Epithelial cell of prostate (primary cell): ENCODE measurements at regions not wholly inside any gene's neighbourhood (a gene's known extent, or its start where the extent isn't known, plus 50 kb on each side); places are given as distances from the start of the nearest gene placed in this dataset.
"Not testable (repeated sequence)": the region's sequence is repeated elsewhere in the genome, so short reads cannot be mapped to it uniquely, and the experiment has no call there.

Source experiments
- DNase-seq: peaks from one replicate; pipeline ENCODE4 v3.0.0-alpha.2; 2011; ENCODE audit warnings: low read depth, low spot score
- H3K27ac ChIP-seq: fragments of 450-650 bp; 2 replicates; pipeline ENCODE4 v1.5.1; 2017; ENCODE audit warnings: mild to moderate bottlenecking

- DNase-seq, result no peak
- H3K27ac ChIP-seq, result no peak overlapping the region
These were observed 86.3 kb upstream of the PHLPP1 start for GRCh38 chr18:62629031-62629430.

GRCh38 chr18:62631173-62631572 is 84.2 kb upstream of the PHLPP1 start:
- no peak overlapping the region for H3K27ac ChIP-seq
- no peak for DNase-seq

GRCh38 chr18:62632788-62633455 is 82.4 kb upstream of the PHLPP1 start:
- DNase-seq, result no peak

GRCh38 chr18:62634458-62634857 is 80.9 kb upstream of the PHLPP1 start:
- DNase-seq, result no peak
- peak overlapping the region; percentile 42 for H3K27ac ChIP-seq

More at GRCh38 chr18:62632788-62633455, 82.4 kb upstream of the PHLPP1 start:
- H3K27ac ChIP-seq, result no peak overlapping the region

GRCh38 chr18:62634979-62635630 is 80.2 kb upstream of the PHLPP1 start:
- peak; percentile 55 for DNase-seq

DNA sequence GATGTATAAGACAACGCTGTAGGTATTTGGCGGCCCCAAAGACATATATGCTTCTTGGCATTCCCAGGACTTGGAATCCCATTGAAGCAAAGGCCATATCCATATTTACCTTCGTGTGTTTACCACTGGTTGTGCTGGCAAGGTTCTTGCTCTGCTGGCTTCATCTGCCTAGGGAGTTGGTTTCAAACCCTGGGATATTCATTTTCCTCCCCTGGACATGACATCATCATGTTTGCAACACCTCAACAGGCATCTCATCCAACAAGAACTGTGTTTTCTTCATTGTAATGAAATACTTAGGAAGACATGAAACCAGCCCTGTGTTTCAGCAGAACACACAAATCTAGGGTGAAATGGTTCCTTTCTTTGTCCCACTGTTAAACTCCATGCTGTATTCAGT is 77.9 kb upstream of the PHLPP1 start:
- DNase-seq, result no peak
- no peak overlapping the region for H3K27ac ChIP-seq

More at GRCh38 chr18:62634979-62635630, 80.2 kb upstream of the PHLPP1 start:
- peak overlapping the region; percentile 42 for H3K27ac ChIP-seq

GRCh38 chr18:62637807-62638687 is 77.3 kb upstream of the PHLPP1 start:
- H3K27ac ChIP-seq, result no peak overlapping the region
- DNase-seq, result no peak

GRCh38 chr18:62643181-62643580 is 72.2 kb upstream of the PHLPP1 start:
- H3K27ac ChIP-seq, result no peak overlapping the region
- no peak for DNase-seq

DNA sequence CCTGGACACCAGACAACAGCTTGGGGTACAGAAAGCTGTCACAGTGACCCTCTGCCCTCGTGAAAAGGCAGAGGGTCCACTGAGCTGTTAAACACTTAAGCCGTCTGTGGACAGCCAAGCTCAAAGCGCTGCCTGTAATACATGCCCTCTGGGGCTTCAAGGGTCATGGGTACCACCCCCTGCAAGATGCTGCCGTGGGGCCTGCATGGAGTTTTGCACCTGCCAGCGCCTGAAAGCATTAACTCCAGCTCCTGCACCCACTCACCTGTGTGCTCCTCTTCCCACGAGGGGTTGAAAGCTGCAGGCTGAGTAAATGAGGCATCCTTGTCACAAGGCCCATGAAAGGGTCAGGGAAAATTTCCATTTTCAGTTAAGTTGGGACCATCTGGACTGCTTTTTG is 70.6 kb upstream of the PHLPP1 start:
- DNase-seq, result no peak
- H3K27ac ChIP-seq, result no peak overlapping the region

GRCh38 chr18:62647179-62647578 is 68.2 kb upstream of the PHLPP1 start:
- no peak for DNase-seq
- no peak overlapping the region for H3K27ac ChIP-seq

GRCh38 chr18:62648045-62648678 is 67.2 kb upstream of the PHLPP1 start:
- no peak overlapping the region for H3K27ac ChIP-seq
- DNase-seq, result no peak

- no peak for DNase-seq
- H3K27ac ChIP-seq, result no peak overlapping the region
These were observed 63.9 kb upstream of the PHLPP1 start for GRCh38 chr18:62651276-62652056.

GRCh38 chr18:62652057-62652629 is 63.2 kb upstream of the PHLPP1 start:
- not testable (repeated sequence) for DNase-seq, H3K27ac ChIP-seq

- DNase-seq, result no peak
- H3K27ac ChIP-seq, result no peak overlapping the region
These were observed 59.7 kb upstream of the PHLPP1 start for GRCh38 chr18:62655520-62656219.

DNA sequence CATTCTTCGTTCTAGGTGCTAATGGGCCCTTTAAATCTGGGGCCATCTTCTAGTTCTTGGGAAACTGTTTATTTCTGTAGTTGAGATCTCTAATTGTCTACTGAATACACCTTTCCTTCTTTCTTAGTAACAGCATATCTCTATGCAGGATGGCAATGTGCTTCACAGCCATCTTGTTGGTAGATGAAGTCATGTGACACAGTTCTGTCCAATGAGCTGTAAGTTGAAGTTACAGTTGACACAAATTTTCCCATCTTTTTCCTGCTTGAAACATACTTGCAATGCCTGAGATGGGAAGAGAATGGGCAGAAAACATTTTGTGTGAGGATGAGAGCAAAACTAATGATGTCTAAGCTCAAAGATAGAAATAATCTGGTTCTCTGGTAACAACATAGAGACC is 57.3 kb upstream of the PHLPP1 start:
- no peak overlapping the region for H3K27ac ChIP-seq
- no peak for DNase-seq

GRCh38 chr18:62659698-62660097 is 55.6 kb upstream of the PHLPP1 start:
- DNase-seq, result no peak
- H3K27ac ChIP-seq, result no peak overlapping the region

DNA sequence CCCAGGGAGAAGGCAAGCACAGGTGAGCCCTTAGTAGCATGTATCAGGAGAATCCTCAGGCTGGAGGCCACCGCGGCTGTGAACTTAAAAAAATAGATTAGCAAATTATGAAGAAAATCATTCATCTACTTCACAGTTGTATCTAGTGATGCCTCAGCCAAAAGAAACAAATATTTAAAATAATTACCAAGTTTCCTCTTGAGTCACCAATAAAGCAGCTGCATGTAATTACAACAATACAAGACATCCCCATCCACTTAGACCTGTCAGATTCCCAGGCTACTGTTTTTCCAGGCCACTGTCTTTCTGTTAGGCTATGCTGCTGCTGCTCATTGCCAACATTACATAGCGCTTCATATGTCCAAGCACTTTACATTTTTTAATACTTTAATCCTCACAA is 54.6 kb upstream of the PHLPP1 start:
- no peak overlapping the region for H3K27ac ChIP-seq
- no peak for DNase-seq

DNA sequence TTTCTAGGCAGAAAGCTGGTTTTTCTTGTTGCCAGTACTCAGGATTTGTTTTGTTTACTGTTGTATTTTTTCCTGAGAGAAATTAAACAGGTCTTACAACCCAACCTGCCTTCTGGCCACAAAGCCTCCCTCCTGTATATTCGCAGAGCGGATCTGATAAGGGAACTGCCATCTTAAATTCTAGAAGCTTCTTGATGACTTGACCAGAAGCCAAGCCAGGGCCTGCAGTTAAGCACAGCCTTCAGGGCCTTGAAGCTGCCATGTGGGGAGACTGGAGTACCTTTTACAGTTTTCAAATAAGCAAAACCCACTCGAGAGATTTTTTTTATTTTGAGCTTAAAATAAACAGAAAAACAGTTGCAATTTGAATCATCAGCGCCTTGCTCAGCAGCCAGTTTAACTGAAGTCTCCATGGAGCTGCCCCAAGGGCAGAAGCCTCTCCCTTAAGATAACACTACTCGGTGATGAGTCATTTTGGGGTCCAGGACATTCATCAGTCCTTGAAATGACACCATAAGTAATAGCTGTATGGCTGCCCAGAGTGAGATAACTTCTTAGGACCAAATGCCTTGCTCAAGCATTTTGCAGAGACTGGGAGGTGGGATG is 51.5 kb upstream of the PHLPP1 start:
- H3K27ac ChIP-seq, result no peak overlapping the region
- peak; percentile 6 for DNase-seq
